ENCODE measurements at regions not wholly inside any gene's neighbourhood (a gene's known extent, or its start where the extent isn't known, plus 50 kb on each side); places are given as distances from the start of the nearest gene placed in this dataset.
"Not testable (repeated sequence)": the region's sequence is repeated elsewhere in the genome, so short reads cannot be mapped to it uniquely, and the experiment has no call there.

DNA sequence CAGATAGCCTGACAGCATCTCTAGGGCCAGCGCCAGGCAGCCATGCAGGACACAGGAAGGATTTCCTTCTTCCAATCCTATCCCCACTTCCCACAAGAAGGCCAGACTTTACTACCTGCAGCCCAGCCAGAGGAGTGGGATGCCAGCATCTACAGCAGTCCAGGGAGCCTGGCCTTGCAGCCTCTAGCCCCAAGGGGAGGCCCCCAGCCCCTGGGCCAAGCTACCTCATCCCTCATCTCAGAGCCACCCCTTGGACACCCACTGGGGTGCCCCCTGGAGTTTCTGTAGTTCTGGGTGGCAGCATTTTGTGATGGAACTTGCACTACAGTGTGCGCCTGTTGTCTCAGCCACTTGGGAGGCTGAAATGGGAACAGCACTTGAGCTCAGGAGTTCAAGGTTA is 170.8 kb upstream of the PODXL start:
- DNase-seq (ENCODE audit: low read depth), result no peak

DNA sequence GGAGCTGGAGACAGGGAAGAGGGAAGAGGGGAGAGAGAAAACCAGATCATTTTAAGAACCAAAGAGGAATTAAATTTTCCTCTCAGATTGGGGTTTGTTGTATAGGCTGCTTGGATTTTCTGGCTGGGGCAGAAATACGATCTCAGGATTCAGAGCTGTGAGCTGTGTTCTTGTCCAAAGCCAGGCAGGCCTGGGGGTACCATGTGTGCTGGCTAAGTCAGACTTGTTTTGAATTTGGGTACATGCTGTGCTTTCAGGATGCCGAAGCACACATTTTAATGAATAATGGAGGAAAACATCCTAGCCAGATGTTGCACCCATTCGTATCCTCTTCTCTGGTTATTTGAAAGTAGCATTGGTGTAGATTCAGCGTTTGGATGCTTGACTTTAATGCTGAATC is 170.3 kb upstream of the PODXL start:
- DNase-seq (ENCODE audit: low read depth), result no peak

DNA sequence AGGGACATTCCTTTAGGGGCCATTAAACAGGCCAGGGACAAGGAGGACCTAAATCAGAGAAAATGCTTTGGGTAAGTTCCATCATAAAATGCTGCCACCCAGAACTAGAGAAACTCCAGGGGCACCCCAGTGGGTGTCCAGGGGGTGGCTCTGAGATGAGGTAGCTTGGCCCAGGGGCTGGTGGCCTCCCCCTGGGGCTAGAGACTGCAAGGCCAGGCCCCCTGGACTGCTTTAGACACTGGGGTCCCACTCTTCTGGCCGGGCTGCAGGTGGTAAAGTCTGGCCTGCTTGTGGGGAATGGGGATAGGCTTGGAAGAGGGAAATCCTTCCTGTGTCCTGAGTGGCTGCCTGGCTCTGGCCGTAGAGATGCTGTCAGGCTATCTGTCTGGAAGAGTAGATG is 169.6 kb upstream of the PODXL start:
- no peak for DNase-seq (ENCODE audit: low read depth)

DNA sequence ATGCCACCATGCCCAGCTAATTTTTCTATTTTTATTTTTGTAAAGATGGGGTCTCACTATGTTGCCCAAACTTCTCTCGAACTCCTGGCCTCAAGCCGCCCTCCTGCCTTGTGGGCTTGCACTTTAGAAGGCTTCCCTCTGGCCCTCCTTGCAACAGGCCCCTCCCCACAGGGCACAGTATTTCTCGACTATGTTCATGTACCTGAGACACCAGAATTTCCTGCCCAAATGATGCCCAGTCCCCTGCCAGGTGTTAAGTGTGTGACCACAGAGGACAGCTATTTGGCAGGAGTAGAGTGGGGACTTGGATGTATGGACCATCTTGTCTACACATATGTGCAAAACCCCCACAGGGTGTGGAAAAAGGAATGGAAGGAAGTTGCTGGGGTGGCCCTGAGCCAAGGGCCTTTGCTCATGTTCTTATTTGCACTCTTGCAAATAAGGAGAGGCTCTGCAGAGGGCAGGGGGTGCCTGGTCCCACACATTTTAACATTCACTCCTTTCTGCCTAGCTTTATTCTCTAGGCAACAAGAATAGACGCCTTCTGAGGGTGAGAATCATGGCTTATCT is 168.4 kb upstream of the PODXL start:
- no peak for DNase-seq (ENCODE audit: low read depth)

DNA sequence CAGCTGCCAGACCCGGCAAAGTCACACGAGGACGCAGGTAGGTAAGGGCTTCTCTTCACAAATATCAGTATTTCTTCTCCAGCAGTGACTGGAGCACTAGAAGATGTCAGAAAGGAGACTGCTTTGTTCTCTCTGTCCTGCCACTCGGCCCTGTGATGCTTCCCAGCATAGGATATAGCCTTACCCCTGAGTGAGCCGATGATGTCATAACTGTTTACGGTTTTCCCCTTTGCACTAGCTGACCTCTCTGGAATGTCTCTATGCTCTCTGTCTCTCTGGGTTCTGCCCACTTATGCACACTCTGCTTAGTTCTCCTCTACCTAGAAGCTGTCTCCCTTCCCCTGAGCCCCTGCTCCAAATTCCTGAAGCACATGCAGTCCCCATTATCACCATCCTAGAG is 167.5 kb upstream of the PODXL start:
- no peak for DNase-seq (ENCODE audit: low read depth)

DNA sequence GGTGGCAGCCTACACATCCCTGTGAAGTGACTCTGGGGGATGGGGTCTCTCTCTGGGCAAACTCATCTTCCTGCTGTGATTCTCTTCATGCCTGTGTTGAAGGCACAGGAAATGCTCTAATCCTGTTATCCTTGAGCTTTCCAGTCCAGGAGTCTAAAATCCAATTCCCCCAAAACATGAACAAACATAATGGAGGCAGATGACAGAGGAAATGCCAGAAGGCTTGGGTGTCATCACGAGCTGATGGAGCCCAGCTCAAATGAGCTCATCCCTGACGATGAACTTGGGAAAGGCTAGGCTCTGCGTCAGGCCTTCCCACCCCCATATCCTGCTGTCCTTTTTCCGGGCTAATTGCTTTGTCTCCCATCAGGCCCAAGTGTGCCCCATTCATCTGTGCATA is 165.9 kb upstream of the PODXL start:
- DNase-seq (ENCODE audit: low read depth), result peak; percentile 6

DNA sequence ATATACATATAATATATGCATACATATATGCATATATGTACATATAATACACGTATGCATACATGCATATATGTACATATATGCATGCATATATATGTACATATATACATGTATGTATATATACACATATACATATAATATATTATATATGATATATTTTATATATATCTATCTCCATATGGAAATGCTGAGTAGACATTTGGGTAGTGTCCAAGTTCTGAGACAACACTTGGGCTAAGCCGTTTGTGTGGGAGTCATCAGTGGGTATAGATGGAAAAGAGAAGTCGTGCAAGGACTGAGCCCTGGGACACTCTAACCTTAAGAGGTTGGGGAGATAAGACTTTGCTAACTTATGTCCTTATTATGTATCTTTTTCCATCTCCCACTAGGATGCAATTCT is 165.2 kb upstream of the PODXL start:
- no peak for DNase-seq (ENCODE audit: low read depth)

DNA sequence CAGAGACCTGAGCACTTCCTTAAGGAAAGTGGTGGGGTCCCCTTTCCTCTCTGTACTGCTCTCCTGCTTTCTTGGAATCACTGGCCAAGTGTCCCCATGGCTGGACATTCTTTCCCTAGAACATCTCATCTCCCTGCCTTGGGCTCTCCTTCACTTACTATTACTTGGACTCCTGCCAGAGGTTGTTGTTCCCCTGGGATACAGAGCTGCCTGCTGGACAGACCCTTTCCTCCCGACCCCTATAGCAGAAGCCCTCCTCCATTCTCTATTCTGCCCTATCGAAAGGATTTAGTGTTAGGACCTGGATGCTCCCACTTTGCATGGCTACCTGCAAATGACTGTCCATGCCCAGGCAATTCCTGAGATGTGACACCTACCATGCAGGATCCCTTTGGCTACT is 164.3 kb upstream of the PODXL start:
- no peak for DNase-seq (ENCODE audit: low read depth)

DNA sequence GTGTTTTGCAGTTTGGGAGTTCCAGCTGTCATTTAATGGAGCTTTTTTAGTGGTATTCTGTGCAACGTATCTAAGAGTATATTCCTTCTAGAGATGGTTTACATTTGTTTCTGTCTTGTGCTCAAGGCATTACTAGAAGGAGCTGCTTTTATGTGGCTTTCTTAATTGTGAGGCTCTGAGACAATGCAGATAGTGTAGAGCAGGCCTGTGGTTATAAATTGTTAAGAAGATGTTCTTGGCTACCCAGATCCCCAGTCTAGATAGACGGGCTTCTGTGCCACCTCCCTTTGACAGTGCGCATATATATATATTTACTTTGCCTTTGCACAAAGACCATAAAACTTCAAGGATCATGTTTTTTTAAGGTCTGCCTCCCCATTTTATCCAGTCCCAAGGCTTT is 160.8 kb upstream of the PODXL start:
- DNase-seq (ENCODE audit: low read depth), result no peak

DNA sequence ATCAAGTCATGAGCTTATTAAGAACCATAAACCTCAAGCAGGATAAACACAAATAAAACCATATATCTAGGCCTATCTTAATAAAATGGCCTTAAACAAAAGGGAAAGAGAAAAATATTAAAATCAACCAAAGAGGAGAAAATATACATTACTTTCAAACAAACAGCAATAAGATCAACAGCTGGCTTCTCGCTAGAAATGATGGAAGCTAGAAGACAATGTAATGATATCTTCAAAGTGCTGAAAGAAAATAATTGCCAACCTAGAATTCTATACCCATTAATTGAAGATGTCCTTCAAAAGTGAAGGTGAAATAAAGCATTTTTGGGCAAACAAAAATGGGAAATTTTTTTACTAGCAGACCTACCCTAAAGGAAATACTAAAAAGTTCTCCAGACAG is 142.9 kb upstream of the PODXL start:
- no peak for DNase-seq (ENCODE audit: low read depth)

DNA sequence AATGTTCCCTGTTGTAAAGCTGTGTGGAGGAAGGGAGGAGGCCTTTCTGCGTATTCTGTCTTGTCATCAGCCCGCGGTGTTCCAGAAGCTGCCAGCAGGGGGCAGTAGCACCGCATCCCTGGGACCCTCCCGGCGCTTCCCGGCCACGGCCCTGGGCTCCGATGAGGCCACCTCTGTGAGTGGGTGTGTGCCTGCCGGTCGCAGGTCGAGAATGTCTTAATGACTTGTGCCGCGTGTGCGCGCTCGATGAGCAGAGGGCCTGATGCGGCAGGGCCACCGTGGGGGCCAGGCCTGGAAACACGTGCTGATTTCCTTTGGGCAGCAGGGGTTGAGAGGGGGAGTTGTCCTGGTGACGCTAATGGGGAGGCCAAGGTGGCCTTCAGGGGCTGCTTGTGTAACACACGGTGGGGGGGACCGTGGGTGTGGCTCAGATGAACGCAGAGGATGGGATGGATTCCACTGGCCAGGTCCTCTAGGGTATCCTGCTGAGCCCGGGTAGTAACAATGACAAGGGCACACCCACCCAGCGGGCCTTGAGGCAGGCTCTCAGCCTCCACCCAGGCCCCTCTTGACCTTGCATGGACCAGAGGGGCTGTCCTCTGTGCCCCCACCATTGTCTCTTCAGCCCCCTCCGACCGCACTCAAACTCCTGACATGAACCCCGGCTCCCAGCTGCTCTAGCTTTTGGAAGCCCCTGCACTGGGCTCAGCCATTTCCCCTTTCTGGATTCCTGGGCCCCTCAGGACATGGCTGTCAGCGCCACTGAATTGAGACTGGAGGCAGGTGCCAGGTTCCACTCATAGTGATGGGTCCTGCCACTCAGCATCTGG is 135.9 kb upstream of the PODXL start:
- DNase-seq (ENCODE audit: low read depth), result peak; percentile 9

DNA sequence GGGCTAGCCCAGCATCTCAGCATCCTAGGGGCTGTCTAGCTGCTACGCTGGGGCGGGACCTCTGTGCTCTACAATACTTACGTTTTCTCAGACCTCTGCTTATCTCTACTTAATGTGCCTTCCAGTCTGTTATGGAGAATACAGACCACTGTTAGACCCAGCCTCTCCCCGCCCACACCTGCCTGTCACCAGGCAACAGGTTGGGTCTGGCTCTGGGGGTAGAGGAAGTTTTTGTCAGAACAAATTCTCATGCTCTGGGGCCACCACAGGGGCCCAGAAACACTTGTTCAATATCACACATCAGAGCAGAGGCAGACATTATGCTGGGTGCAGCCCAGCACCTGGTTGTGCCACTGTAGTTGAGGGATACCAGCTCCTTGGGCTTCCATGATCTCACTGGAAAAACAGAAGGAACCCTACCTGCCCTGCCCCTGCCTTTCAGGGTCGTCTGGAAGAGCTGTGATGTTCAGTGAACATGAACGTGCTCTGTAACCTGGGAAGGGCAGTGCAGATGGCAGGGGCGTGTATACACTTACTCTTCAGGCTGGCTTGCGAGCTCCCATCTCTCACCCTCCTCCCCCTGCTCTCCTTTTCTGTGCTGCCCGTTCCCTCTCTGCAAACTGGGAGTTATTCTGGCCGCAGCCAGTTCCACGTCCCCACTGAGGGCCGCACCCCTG is 135.2 kb upstream of the PODXL start:
- DNase-seq (ENCODE audit: low read depth), result no peak

DNA sequence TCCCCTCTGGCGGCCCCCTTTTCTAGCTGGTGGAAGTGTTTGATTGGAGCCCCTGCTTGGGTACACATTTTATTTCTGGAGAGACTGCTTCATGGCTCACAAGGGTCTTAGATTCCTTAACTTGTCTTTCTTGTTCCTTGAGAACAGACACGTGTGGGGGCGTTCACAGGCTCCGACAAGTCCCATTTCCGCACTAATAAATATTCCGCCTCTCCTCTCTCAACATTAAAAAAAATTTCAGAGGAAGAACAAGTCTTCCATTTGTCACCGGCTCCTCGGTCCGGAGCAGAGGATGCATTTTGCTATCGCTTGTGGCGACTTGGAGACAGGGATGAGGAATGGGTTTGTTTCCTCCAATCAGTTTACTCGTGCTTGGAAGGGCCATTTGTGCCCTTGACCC is 134.0 kb upstream of the PODXL start:
- no peak for DNase-seq (ENCODE audit: low read depth)

DNA sequence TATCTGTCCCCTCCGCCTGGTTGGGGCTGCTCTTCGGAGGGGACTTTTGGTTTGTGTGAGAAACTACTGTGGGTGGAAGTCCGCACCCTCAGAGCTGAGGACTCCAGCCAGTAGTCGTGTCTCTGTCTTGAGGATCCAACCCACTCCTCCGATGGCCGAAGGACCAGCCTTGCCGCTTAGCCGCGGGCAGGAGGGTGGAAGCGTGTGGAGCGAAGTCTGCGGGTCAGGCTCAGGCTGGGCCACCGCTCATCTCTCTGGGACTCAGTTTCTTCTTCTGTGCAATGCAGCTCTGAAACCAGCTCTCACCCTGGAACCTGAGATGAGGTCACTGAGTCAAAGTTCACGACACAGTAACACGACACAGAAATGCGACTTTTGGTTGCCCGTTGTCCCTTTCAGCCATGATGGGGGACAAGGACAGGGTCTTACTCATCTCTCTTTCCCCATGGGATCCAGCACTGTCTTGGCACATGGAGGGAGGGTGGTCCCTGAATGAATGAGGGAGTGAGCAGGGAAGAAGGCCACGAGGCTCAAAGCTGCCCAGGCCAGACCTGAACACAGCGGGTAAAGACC is 133.3 kb upstream of the PODXL start:
- no peak for DNase-seq (ENCODE audit: low read depth)

DNA sequence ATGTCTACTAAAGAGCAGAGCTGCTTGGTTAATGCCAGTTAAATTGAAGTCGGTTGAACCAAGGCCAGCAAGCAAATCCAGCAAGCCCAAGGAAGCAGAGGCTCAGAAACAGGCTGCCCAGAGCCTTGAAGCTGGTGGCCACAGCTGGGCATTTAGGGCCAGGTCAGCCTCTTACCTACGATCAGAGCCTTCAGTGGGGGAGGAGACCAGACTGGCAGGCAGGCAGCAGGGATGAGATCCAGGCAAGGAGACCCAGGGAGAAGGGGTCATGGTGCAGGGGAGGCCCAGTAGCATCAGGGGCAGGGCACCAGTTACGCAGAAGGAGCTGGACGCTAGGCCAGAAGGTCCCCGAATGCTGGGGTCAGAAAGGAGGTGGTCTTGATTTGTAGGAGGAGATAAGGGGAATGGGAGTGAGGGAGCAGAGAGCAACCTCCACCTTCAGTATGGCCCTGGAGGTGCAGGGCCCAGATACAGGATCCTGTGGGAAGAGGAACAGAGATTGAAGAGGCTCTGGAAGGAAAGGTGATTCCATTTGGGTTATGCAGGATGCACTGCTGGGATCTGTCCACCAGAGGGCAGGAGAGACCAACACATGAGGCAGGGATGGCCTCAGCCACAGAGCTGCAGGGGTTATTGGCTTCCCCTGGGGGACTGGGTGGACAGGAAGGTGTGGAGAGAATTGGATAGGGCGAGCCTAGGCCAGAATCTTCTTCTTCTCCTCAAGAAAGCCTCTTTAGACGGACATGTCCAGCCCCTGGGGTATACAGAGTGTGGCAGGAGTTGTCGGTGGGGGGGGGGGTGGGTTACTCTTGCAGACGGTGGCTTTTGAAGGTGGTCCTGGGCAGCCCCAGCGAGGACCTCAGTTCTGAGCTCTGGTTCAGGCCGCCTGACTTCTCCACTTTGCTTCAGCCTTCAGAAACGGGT is 132.6 kb upstream of the PODXL start:
- peak; percentile 27 for DNase-seq (ENCODE audit: low read depth)

DNA sequence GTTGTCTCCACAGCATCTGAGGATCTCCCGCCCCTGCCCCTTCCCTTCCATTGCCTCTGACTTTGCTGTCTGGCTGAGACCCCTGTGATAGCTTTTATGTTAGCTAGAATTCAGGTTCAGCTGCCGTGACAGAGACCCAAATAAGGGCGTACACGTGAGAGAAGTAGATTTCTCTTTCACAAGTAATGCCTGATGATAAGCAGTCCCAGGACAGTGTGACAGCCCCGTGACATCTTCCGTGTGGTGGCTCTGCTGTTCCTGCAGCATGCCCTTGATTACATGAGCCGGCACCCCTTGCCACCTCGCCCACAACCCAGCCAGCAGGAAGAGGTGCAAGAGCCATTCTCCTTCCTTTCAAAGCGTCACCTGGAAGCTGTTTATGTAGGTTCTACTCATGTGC is 130.9 kb upstream of the PODXL start:
- DNase-seq (ENCODE audit: low read depth), result no peak

DNA sequence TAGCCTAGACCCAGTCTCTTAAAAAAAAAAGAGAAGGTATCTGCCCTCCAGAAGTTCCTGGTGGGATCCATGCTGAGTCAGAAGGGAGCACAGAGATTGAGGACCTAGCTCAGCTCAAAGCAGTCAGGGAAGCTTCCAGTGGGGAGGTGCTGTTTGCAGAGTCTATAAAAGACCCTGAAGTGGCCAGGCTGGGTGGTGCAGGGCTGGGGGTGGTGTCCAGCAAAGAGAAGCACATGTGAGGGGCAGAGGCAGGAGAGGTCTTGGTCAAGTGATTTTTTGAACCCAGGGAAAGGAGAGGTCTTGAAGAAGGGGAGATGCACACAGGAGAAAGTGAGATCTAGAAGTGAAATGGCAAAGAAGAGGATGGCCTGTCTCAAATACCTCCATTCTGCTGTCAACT is 130.4 kb upstream of the PODXL start:
- DNase-seq (ENCODE audit: low read depth), result no peak

DNA sequence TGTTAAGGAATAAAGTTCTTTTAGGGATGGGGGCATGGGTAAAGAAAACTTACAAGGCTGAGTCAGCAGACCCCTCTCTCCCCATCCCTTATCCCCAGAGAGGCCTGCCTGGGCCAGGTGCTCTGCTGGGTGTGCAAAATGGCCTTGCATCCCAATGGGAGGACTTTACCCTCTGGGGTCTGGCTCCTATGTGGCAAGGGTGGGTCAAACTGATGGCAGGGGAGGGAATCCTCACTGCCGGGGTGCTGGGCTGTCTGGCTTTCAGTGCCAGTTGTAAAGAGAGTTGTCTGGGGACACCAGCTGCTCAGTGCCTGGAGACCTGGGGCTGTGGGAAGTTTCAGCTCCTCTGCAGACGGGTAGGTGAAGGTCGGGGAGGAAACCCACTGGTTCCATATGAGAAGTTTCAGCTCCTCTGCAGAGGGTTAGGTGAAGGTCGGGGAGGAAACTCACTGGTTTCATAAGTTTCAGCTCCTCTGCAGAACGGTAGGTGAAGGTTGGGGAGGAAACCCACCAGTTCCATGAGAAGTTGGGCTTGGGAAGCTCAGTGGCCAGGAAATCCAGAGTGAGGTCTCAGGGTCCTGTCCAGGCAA is 127.2 kb upstream of the PODXL start:
- DNase-seq (ENCODE audit: low read depth), result no peak

DNA sequence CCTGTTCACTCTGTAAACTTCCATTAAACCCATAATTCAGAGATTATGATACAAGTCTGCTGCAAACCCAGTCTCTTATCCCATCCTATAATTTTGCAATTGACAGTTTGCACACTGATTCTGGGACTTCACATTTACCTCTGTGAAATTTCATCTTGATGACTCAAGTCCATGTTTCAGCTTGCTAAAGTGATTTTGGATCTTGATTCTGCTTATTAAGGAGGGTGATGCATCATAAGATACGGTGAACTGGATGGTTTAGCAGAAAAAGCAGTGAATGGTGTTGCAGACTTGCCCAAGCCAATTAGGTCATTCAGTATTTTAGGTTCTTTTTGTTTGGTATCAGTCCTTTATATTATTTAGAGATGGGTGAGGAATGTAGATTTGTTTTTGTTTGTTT is 125.5 kb upstream of the PODXL start:
- DNase-seq (ENCODE audit: low read depth), result no peak

DNA sequence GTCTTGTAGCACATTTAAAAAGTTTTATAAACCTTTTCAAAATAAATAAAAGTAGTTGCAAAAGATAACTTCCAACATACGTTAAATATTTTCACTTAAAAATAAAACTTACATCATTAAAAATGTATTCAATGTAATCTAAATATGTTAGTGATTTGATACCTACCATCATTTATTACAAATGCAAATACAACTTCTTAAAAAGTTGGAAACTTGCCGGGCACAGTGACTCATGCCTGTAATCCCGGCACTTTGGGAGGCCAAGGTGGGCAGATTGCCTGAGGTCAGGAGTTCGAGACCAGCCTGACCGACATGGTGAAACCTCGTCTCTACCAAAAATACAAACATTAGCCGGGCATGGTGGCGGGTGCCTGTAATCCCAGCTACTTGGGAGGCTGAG is 122.6 kb upstream of the PODXL start:
- DNase-seq (ENCODE audit: low read depth), result peak; percentile 11

DNA sequence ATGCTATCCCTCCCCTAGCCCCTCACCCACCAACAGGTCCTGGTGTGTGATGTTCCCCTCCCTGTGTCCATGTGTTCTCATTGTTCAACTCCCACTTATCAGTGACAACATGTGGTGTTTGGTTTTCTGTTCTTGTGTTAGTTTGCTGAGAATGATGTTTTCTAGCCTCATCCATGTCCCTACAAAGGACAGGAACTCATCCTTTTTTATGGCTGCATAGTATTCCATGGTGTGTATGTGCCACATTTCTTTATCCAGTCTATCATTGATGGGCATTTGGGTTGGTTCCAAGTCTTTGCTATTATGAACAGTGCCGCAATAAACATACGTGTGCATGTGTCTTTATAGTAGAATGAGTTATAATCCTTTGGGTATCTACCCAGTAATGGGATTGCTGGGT is 120.4 kb upstream of the PODXL start:
- not testable (repeated sequence) for DNase-seq (ENCODE audit: low read depth)

DNA sequence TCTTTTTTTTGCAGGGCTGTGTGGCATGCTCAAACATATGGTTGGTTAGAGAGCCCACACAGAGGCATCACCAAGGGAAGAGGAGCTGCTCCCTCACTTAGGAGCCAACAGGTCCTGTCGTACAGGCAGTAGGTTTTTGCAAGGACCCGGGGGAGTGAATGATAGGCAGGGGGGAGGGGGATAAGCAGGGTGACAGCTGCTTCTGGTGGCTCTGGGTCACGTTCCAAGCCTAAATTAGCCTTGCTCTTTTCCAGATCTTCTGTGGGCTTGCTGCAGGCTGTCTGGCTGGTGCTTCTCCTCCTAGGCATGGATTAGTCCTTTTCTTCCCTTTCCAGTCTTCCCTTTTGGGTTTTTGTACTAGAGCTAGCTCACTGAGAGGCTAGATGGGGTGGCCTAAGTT is 117.7 kb upstream of the PODXL start:
- no peak for DNase-seq (ENCODE audit: low read depth)
